ENCODE measurements at regions not wholly inside any gene's neighbourhood (a gene's known extent, or its start where the extent isn't known, plus 50 kb on each side); places are given as distances from the start of the nearest gene placed in this dataset.

GRCh38 chr18:39622431-39622830 is 2056.8 kb upstream of the CELF4 start:
- no peak for TF ChIP-seq CTCF (IDR thresholded peaks at IDR 0.05)
- TF ChIP-seq POLR2A (IDR thresholded peaks at IDR 0.05): no peak

Measured in testis (tissue), 2 donors.